ENCODE measurements at regions not wholly inside any gene's neighbourhood (a gene's known extent, or its start where the extent isn't known, plus 50 kb on each side); places are given as distances from the start of the nearest gene placed in this dataset.

DNA sequence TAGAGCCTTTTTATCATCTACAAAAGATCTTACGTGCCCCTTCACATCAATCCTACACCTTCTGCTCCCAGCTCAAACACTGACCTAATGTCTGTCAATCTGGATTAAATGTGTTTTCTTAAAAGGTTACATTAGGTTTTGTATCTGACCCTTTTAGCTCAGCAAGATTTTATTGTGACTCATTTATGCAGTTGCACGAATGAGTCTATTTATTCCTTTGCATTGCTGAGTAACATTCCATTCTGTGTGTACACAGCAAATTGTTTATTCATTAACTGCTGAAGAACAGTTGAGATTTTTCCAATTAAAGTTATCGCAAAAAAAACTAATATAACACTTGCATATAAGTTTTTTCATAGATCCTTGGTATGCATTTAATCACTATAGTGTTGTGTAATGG is 253.9 kb upstream of the GPC6 start:
- H3K4me1 Mint-ChIP-seq = no peaks in the 10 kb centered on the region
- DNase-seq (no peak), ATAC-seq (no peak)
- intact Hi-C loops (cut with DNase I, micrococcal nuclease) = no loop called here
- no peaks in the 10 kb centered on the region for H3K27me3 Mint-ChIP-seq
- ChIA-PET POLR2A (no interaction called here), CTCF (no interaction called here)
- no peaks in the 10 kb centered on the region for H3K9me3 Mint-ChIP-seq (ENCODE audit: low read depth)
- no peak overlapping the region for H3K4me3 Mint-ChIP-seq
- no peaks in the 10 kb centered on the region for H3K36me3 Mint-ChIP-seq (ENCODE audit: low read depth)
- no peak overlapping the region for H3K27ac Mint-ChIP-seq

DNA sequence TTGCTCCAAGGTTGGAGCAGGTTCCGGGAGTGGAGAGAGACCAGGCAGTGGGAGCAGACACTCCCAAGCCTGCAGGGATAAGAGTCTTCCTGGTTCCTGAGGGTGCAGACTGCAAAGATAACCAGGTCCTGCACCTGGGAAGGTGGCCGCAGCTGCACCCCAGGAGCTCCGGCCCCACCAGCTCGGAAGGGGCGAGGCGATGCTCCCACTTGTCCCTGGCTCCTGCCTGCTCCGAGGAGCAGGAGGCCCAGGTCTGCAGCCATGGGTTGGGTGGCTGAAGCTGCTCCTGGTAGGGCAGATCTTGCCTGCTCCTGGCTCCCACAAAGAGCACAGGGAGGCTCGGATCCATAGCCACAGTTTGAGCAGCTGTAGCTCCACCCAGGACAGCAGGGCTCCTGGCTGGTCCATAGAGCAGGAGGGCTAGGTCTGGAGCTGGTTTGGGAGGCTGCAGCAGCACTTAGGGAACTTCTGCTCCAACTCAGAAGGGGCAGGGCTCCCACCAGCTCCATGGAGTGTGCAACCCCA is 251.6 kb upstream of the GPC6 start:
- no peaks in the 10 kb centered on the region for H3K4me1 Mint-ChIP-seq
- POLR2A ChIA-PET = no interaction called here
- no peaks in the 10 kb centered on the region for H3K36me3 Mint-ChIP-seq (ENCODE audit: low read depth)
- H3K4me3 Mint-ChIP-seq = no peak overlapping the region
- no peak for ATAC-seq
- no peak overlapping the region for H3K27ac Mint-ChIP-seq
- no peaks in the 10 kb centered on the region for H3K27me3 Mint-ChIP-seq
- DNase-seq = no peak
- intact Hi-C loops (cut with DNase I, micrococcal nuclease) = no loop called here
- CTCF ChIA-PET = no interaction called here
- peaks cover 1% of the 10 kb centered on the region for H3K9me3 Mint-ChIP-seq (ENCODE audit: low read depth)

DNA sequence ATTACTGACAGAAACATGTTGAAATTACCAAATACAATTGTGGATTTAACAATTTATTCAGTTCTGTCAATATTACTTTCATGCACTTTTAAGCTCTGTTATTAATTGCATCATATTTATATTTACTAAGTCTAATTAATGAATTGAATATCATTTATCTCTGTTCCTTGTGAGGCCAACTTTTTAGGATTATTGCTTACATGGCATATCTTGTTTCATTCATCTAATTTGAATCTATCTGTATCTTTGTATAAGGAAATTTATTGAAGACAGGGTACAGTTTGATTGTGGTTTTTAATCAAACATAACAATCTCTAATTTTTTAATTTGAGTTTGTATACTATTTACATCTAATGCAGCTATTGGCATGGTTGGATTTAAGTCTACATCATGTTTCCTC is 249.9 kb upstream of the GPC6 start:
- H3K27ac Mint-ChIP-seq = no peak overlapping the region
- H3K4me3 Mint-ChIP-seq = no peak overlapping the region
- no peaks in the 10 kb centered on the region for H3K36me3 Mint-ChIP-seq (ENCODE audit: low read depth)
- intact Hi-C loops (cut with DNase I, micrococcal nuclease) = no loop called here
- peaks cover 1% of the 10 kb centered on the region for H3K9me3 Mint-ChIP-seq (ENCODE audit: low read depth)
- no peaks in the 10 kb centered on the region for H3K4me1 Mint-ChIP-seq
- no peaks in the 10 kb centered on the region for H3K27me3 Mint-ChIP-seq
- DNase-seq (no peak), ATAC-seq (no peak)
- POLR2A ChIA-PET = no interaction called here
- CTCF ChIA-PET = no interaction called here

DNA sequence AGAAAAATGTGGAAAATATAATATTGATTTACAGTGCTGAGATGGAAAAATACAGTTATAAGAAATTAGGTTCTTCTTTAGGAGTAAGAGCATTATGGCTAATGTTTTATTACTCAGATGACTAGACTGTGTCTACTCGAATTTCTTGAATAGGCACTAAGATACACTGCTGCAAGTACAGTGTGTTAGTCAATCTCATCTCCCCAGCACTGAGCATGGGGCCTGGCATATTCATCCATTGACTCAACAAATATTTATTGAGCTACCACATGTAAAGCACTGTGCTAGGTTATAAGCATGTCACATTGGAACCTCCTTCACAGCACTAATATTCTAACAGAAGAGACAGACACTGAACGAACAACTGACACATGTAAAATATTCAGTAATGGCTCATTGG is 242.5 kb upstream of the GPC6 start:
- CTCF ChIA-PET = no interaction called here
- Mint-ChIP-seq H3K4me3 (no peak overlapping the region), H3K27ac (no peak overlapping the region), H3K4me1 (no peaks in the 10 kb centered on the region), H3K36me3 (ENCODE audit: low read depth) (no peaks in the 10 kb centered on the region), H3K27me3 (no peaks in the 10 kb centered on the region), H3K9me3 (ENCODE audit: low read depth) (peaks cover 13% of the 10 kb centered on the region)
- ATAC-seq (no peak), DNase-seq (no peak)
- POLR2A ChIA-PET = no interaction called here
- intact Hi-C loops (cut with DNase I, micrococcal nuclease) = no loop called here

DNA sequence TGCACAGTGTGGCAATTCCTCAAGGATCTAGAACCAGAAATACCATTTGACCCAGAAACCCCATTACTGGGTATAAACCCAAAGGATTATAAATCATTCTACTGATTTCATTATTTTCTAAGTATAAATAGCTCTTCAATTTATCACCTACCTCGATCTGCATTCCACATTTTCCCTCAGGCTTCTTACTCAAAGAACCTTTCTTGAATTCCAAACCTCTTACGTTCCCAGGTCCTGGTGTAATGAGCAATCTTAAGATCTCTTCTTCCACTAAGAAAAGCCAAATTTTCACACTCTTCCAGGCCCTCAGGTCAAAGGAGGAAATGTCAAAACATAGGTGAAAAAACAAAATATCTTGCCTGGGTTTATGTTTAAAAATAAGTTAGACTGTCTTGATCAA is 237.3 kb upstream of the GPC6 start:
- H3K4me1 Mint-ChIP-seq = no peaks in the 10 kb centered on the region

DNA sequence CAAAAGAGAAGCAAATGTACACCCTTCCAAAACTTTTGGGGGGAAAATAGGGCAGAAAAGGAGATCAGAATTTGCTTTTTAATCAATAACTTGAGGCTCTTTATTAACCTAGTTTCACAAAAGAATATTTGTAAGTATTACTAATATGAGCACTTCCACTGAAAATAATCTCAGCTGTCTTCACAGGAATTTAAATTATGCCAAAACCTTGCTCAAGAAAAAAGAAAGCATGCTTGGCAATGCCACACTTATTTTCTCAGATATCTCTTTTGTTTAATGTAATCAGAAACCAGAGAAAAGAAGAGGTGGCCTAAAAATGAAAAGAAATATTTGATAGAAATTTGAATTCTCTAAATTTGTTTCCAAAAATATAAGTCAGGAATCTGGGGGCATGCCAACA is 234.9 kb upstream of the GPC6 start:
- intact Hi-C loops (cut with DNase I, micrococcal nuclease) = no loop called here
- Mint-ChIP-seq H3K4me3 (no peak overlapping the region), H3K27me3 (no peaks in the 10 kb centered on the region), H3K4me1 (no peaks in the 10 kb centered on the region), H3K36me3 (ENCODE audit: low read depth) (no peaks in the 10 kb centered on the region), H3K9me3 (ENCODE audit: low read depth) (peaks cover 15% of the 10 kb centered on the region), H3K27ac (no peak overlapping the region)
- CTCF ChIA-PET = no interaction called here
- POLR2A ChIA-PET = no interaction called here
- no peak for ATAC-seq
- no peak for DNase-seq

More for the DNA sequence above, 237.3 kb upstream of the GPC6 start:
- DNase-seq (no peak), ATAC-seq (no peak)
- Mint-ChIP-seq H3K9me3 (ENCODE audit: low read depth) (peaks cover 8% of the 10 kb centered on the region), H3K27ac (no peak overlapping the region), H3K4me3 (no peak overlapping the region), H3K36me3 (ENCODE audit: low read depth) (no peaks in the 10 kb centered on the region), H3K27me3 (no peaks in the 10 kb centered on the region)
- POLR2A ChIA-PET = no interaction called here
- intact Hi-C loops (cut with DNase I, micrococcal nuclease) = no loop called here
- CTCF ChIA-PET = no interaction called here

DNA sequence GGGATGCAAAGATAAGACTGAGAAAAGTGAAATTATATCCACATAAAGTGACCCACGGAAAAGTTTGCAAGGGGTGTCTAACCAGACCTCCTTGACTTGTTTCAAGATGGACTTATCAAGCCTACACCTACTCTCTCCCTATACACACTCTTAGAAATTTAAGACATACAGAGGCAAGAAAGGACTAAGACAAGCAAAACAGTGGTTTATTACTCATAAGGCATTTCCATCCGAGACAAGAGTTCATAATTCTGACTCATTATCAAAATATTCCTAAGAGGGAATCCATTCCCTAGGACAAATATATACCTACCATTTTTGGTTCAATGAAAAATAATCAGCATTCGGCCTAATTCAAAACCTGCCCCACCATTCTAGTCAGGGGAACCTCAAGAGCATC is 232.6 kb upstream of the GPC6 start:
- no peak overlapping the region for H3K27ac Mint-ChIP-seq

DNA sequence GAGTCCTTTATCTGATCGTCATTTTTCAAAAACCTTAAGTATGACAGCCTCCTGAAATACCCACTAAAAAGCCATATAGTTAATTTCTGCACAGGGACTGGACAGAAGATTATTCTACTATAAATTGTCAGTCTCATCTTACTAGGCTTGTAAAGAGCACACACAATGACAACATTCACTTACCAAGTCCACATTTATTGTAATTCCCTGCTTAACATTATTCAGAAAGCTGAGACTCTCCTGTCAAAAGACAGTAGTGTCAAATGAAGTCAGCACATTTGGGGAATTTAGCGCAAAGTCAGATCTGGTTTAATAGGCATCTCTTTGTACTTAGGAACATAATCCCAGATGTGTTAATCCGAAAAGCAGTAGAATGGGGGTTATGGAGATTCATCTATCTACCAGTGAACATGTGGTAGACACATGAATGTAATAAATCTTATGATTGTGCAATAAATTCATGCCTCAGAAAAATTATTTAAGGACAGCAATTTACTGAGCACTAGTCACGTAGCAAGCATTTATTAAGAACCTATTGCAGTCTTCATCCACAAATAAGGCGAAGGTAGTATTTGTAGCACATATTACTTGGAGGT is 224.6 kb upstream of the GPC6 start:
- CTCF ChIA-PET = no interaction called here
- POLR2A ChIA-PET = interaction anchor here (0.7 kb wide), 1 partner anchor 174 kb away, joined by 3 read pairs; no protein-coding TSS in a partner anchor
- peaks cover 18% of the 10 kb centered on the region for H3K9me3 Mint-ChIP-seq (ENCODE audit: low read depth)
- no peaks in the 10 kb centered on the region for H3K27me3 Mint-ChIP-seq
- H3K27ac Mint-ChIP-seq = no peak overlapping the region
- no peak overlapping the region for H3K4me3 Mint-ChIP-seq
- no peaks in the 10 kb centered on the region for H3K36me3 Mint-ChIP-seq (ENCODE audit: low read depth)
- H3K4me1 Mint-ChIP-seq = no peaks in the 10 kb centered on the region
- intact Hi-C loops (cut with DNase I, micrococcal nuclease) = no loop called here
- no peak for DNase-seq
- no peak for ATAC-seq

More for the DNA sequence above, 232.6 kb upstream of the GPC6 start:
- POLR2A ChIA-PET = no interaction called here
- DNase-seq (no peak), ATAC-seq (no peak)
- no peaks in the 10 kb centered on the region for H3K4me1 Mint-ChIP-seq
- H3K27me3 Mint-ChIP-seq = no peaks in the 10 kb centered on the region
- H3K36me3 Mint-ChIP-seq (ENCODE audit: low read depth) = no peaks in the 10 kb centered on the region
- H3K9me3 Mint-ChIP-seq (ENCODE audit: low read depth) = peaks cover 13% of the 10 kb centered on the region
- intact Hi-C loops (cut with DNase I, micrococcal nuclease) = no loop called here
- no peak overlapping the region for H3K4me3 Mint-ChIP-seq
- CTCF ChIA-PET = no interaction called here

DNA sequence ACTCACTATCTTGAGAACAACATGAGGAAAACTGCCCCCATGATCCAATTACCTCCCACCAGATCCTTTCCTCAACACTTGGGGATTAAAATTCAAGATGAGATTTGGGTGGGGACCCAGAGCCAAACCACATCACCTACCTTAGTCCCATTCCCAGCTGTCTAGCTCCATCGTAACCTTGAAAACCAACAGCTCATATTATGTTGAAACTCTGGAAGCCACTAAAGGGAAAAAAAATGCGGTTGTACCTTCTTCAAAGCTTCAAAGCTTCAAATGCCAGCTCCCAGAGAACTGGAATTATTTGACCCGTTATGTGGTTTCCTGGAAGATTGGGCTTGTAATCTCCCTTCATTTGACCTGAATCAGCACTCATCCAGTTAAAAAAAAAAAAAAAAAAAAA is 223.1 kb upstream of the GPC6 start:
- Mint-ChIP-seq H3K36me3 (ENCODE audit: low read depth) (no peaks in the 10 kb centered on the region), H3K4me3 (no peak overlapping the region), H3K27me3 (no peaks in the 10 kb centered on the region), H3K4me1 (no peaks in the 10 kb centered on the region), H3K27ac (no peak overlapping the region), H3K9me3 (ENCODE audit: low read depth) (peaks cover 26% of the 10 kb centered on the region)
- DNase-seq (no peak), ATAC-seq (no peak)
- ChIA-PET POLR2A (no interaction called here), CTCF (interaction anchor here (0.7 to 0.9 kb wide), 2 partner anchors 24 to 353 kb away, joined by 3 read pairs; no protein-coding TSS in a partner anchor)
- intact Hi-C loops (cut with DNase I, micrococcal nuclease) = no loop called here

DNA sequence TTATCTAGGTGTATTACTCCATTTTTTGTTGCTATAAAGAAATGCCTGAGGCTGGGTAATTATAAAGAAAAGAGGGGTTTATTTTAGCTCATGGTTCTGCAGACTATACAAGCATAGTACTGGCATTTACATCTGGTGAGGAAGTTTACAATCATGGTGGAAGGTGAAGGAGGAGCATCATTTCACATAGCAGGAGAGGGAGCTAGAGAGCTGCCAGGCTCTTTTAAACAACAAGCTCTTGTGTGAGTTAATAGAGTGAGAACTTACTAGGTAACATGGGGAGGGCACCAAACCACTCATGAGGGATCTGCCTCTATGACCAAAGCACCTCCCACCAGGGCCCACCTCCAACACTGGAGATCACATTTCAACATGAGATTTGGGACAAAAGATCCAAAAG is 221.7 kb upstream of the GPC6 start:
- Mint-ChIP-seq H3K4me3 (no peak overlapping the region), H3K27me3 (no peaks in the 10 kb centered on the region), H3K27ac (no peak overlapping the region), H3K4me1 (no peaks in the 10 kb centered on the region), H3K36me3 (ENCODE audit: low read depth) (no peaks in the 10 kb centered on the region), H3K9me3 (ENCODE audit: low read depth) (peaks cover 27% of the 10 kb centered on the region)
- DNase-seq = no peak
- POLR2A ChIA-PET = no interaction called here
- intact Hi-C loops (cut with DNase I, micrococcal nuclease) = no loop called here
- CTCF ChIA-PET = interaction anchor here (1.2 kb wide), 1 partner anchor 16 kb away, joined by 3 read pairs; no protein-coding TSS in a partner anchor
- no peak for ATAC-seq

DNA sequence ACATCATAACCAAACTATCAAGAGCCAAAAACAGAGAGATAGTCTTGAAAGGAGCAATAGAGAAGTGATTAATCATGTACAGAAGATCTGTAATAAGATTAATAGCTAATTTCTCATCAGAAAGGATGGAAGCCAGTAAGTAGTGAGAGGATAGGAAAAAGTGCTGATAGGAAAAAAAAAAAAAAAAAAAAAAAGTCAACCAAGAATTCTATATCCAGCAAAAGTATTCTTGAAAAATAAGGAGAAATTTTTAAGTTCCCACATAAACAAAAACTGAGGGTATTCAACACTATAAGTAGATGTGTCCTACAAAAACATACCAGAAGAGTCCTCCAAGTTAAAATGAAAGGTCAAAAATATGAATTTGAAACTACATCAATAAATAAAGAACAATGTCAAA is 218.7 kb upstream of the GPC6 start:
- Mint-ChIP-seq H3K4me1 (no peaks in the 10 kb centered on the region), H3K27ac (no peak overlapping the region), H3K27me3 (no peaks in the 10 kb centered on the region), H3K36me3 (ENCODE audit: low read depth) (no peaks in the 10 kb centered on the region), H3K9me3 (ENCODE audit: low read depth) (peaks cover 27% of the 10 kb centered on the region), H3K4me3 (no peak overlapping the region)
- POLR2A ChIA-PET = no interaction called here
- ATAC-seq = no peak
- CTCF ChIA-PET = no interaction called here
- intact Hi-C loops (cut with DNase I, micrococcal nuclease) = no loop called here
- no peak for DNase-seq

DNA sequence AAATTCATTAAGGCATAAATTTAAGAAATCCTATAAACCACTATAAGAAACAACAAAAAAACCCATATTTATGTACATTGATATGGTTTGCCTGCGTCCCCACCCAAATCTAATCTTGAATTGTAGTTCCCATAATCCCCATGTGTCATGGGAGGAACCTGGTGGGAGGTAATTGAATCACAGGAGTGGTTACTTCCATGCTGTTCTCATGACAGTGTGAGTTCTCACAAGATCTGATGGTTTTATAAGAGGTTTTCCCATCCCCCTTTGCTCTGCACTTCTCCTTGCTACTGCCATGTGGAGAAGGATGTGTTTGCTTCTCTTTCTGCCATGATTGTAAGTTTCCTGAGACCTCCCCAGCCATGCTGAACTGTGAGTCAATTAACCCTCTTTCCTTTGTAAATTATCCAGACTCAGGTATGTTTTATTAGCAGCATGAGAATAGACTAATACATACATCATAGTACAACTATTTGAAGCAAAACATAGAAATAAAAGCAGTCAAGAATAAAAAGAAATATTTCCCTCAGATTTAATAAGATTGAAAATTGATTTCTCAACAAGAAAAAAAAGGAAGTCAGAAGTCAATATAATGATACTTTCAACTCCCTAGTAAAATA is 209.0 kb upstream of the GPC6 start:
- ChIA-PET CTCF (no interaction called here), POLR2A (no interaction called here)
- no peak for ATAC-seq
- DNase-seq = no peak
- no peak overlapping the region for H3K4me3 Mint-ChIP-seq
- intact Hi-C loops (cut with DNase I, micrococcal nuclease) = no loop called here
- no peaks in the 10 kb centered on the region for H3K36me3 Mint-ChIP-seq (ENCODE audit: low read depth)
- H3K9me3 Mint-ChIP-seq (ENCODE audit: low read depth) = peaks cover 28% of the 10 kb centered on the region
- no peak overlapping the region for H3K27ac Mint-ChIP-seq
- H3K4me1 Mint-ChIP-seq = no peaks in the 10 kb centered on the region
- no peaks in the 10 kb centered on the region for H3K27me3 Mint-ChIP-seq

Measured in activated CD4-positive, alpha-beta T cell treated with anti-CD3 and anti-CD28 coated beads for 36 hours (primary cell).